ENCODE measurements at regions not wholly inside any gene's neighbourhood (a gene's known extent, or its start where the extent isn't known, plus 50 kb on each side); places are given as distances from the start of the nearest gene placed in this dataset.

- intact Hi-C loops (cut with DNase I) = no loop called here
- Histone ChIP-seq H3K36me3 (no peaks in the 10 kb centered on the region), H3K9me3 (no peaks in the 10 kb centered on the region), H3K4me3 (no peak overlapping the region), H3K27me3 (no peaks in the 10 kb centered on the region), H3K27ac (no peak overlapping the region), H3K4me1 (no peaks in the 10 kb centered on the region)
- 81 to 84% methylated on average over 4 of the region's 4 CpGs for WGBS, 2 donors
- no peak for DNase-seq
- TF ChIP-seq POLR2AphosphoS5 (IDR thresholded peaks at IDR 0.05) = no peak
- no peak for TF ChIP-seq EP300 (IDR thresholded peaks at IDR 0.05)
- no peak for TF ChIP-seq POLR2A (IDR thresholded peaks at IDR 0.05)
- no peak for TF ChIP-seq CTCF (IDR thresholded peaks at IDR 0.05)
Observed at GRCh38 chr4:159410076-159410777, 307.3 kb downstream of the RAPGEF2 start.

- TF ChIP-seq POLR2AphosphoS5 (IDR thresholded peaks at IDR 0.05) (no peak), EP300 (IDR thresholded peaks at IDR 0.05) (no peak), CTCF (IDR thresholded peaks at IDR 0.05) (no peak), POLR2A (IDR thresholded peaks at IDR 0.05) (no peak)
- Histone ChIP-seq H3K36me3 (no peaks in the 10 kb centered on the region), H3K27ac (no peak overlapping the region), H3K9me3 (no peaks in the 10 kb centered on the region), H3K4me1 (no peaks in the 10 kb centered on the region), H3K4me3 (no peak overlapping the region), H3K27me3 (no peaks in the 10 kb centered on the region)
- intact Hi-C loops (cut with DNase I) = no loop called here
- DNase-seq = no peak
- WGBS, 2 donors = 90 to 94% methylated on average over 5 of the region's 5 CpGs
Observed at GRCh38 chr4:159410891-159411290, 308.0 kb downstream of the RAPGEF2 start.

GRCh38 chr4:159413306-159413943 is 310.5 kb downstream of the RAPGEF2 start:
- intact Hi-C loops (cut with DNase I) = no loop called here
- TF ChIP-seq POLR2AphosphoS5 (IDR thresholded peaks at IDR 0.05) (no peak), CTCF (IDR thresholded peaks at IDR 0.05) (no peak), POLR2A (IDR thresholded peaks at IDR 0.05) (no peak), EP300 (IDR thresholded peaks at IDR 0.05) (no peak)
- no peak for DNase-seq

GRCh38 chr4:159414305-159414704 is 311.4 kb downstream of the RAPGEF2 start:
- DNase-seq = no peak
- Histone ChIP-seq H3K9me3 (no peaks in the 10 kb centered on the region), H3K27me3 (no peaks in the 10 kb centered on the region), H3K27ac (no peak overlapping the region), H3K4me3 (no peak overlapping the region), H3K36me3 (no peaks in the 10 kb centered on the region), H3K4me1 (no peaks in the 10 kb centered on the region)
- intact Hi-C loops (cut with DNase I) = no loop called here
- no peak for TF ChIP-seq CTCF (IDR thresholded peaks at IDR 0.05)
- TF ChIP-seq POLR2AphosphoS5 (IDR thresholded peaks at IDR 0.05) = no peak
- no peak for TF ChIP-seq EP300 (IDR thresholded peaks at IDR 0.05)
- no peak for TF ChIP-seq POLR2A (IDR thresholded peaks at IDR 0.05)
- 90 to 92% methylated on average over 4 of the region's 4 CpGs for WGBS, 2 donors

More at GRCh38 chr4:159413306-159413943, 310.5 kb downstream of the RAPGEF2 start:
- H3K4me1 ChIP-seq = no peaks in the 10 kb centered on the region
- no peaks in the 10 kb centered on the region for H3K9me3 ChIP-seq
- H3K27me3 ChIP-seq = no peaks in the 10 kb centered on the region
- WGBS, 2 donors = 78 to 80% methylated on average over 6 of the region's 6 CpGs
- H3K36me3 ChIP-seq = no peaks in the 10 kb centered on the region
- no peak overlapping the region for H3K4me3 ChIP-seq
- no peak overlapping the region for H3K27ac ChIP-seq

All from sigmoid colon (tissue), 6 donors.